DND-41 (cell line): ENCODE measurements at regions not wholly inside any gene's neighbourhood (a gene's known extent, or its start where the extent isn't known, plus 50 kb on each side); places are given as distances from the start of the nearest gene placed in this dataset.

ENCODE experiments used
- EZH2 ChIP-seq: IDR thresholded peaks from 3 replicates; pipeline ENCODE4 v1.6.1; 2012; ENCODE audit warnings: borderline replicate concordance, low read depth, mild to moderate bottlenecking, moderate library complexity, low read length, inconsistent platforms; ENCODE audit not compliant: severe bottlenecking
- TF ChIP-seq, protein P1 (sequence below): IDR thresholded peaks from 2 replicates; pipeline ENCODE4 v1.5.1; 2012; ENCODE audit warnings: borderline replicate concordance, low read length, moderate library complexity, mild to moderate bottlenecking; ENCODE audit not compliant: poor library complexity, severe bottlenecking; ENCODE audit errors: extremely low read depth

DNA sequence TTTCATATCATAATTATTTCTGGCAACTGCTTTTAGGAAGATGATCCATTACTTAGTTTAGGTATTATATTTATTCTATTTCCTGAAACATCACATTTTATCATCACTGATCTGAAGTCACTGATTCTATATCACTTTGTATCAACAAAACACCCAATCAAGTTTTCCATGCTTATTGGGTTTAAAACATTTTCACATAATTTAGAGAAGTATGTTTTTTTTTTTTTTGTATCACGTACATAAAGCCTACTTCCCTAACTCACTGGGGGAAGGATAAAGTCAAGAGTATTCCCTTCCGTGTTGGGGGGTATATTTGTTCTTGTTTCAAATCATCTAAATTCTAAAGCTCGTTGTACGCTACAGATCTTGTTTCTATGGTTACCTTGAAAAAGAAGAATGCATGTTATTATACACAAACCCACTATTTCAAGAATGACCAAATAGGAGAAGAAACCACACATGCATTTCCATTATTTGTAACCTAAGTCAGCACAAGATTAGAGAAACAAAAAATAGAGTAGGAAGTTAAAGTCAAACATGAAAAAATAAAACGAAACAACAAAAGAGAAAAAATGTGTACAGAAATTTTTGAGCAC, 637.2 kb upstream of the MIR17HG start:
- TF ChIP-seq, protein P1, sequence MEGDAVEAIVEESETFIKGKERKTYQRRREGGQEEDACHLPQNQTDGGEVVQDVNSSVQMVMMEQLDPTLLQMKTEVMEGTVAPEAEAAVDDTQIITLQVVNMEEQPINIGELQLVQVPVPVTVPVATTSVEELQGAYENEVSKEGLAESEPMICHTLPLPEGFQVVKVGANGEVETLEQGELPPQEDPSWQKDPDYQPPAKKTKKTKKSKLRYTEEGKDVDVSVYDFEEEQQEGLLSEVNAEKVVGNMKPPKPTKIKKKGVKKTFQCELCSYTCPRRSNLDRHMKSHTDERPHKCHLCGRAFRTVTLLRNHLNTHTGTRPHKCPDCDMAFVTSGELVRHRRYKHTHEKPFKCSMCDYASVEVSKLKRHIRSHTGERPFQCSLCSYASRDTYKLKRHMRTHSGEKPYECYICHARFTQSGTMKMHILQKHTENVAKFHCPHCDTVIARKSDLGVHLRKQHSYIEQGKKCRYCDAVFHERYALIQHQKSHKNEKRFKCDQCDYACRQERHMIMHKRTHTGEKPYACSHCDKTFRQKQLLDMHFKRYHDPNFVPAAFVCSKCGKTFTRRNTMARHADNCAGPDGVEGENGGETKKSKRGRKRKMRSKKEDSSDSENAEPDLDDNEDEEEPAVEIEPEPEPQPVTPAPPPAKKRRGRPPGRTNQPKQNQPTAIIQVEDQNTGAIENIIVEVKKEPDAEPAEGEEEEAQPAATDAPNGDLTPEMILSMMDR: no peak
- TF ChIP-seq EZH2: no peak
